Nephron progenitor cell (in vitro differentiated cells): ENCODE measurements at regions not wholly inside any gene's neighbourhood (a gene's known extent, or its start where the extent isn't known, plus 50 kb on each side); places are given as distances from the start of the nearest gene placed in this dataset.

ENCODE experiments used
- DNase-seq: peaks from one replicate; pipeline ENCODE4 v3.0.0; 2021
- H3K27ac Mint-ChIP-seq: 2 replicates; pipeline ENCODE4 v1.8.0; 2021; ENCODE audit warnings: mild to moderate bottlenecking, moderate library complexity, mixed read lengths
- H3K27me3 Mint-ChIP-seq: 2 replicates; pipeline ENCODE4 v1.8.0; 2021; ENCODE audit warnings: mild to moderate bottlenecking, low read depth, mixed read lengths; ENCODE audit not compliant: poor library complexity
- H3K36me3 Mint-ChIP-seq: 2 replicates; pipeline ENCODE4 v1.8.0; 2021; ENCODE audit warnings: low read depth, mixed read lengths
- H3K4me1 Mint-ChIP-seq: 2 replicates; pipeline ENCODE4 v1.8.0; 2021; ENCODE audit warnings: mixed read lengths
- H3K4me3 Mint-ChIP-seq: 2 replicates; pipeline ENCODE4 v1.8.0; 2021; ENCODE audit warnings: mild to moderate bottlenecking, moderate library complexity, mixed read lengths
- H3K9me3 Mint-ChIP-seq: 2 replicates; pipeline ENCODE4 v1.8.0; 2021; ENCODE audit warnings: mild to moderate bottlenecking, moderate library complexity, mixed read lengths
- CTCF ChIP-seq: fragments of 200-600 bp; sonication (generic); IDR thresholded peaks from 2 replicates; pipeline ENCODE4 v1.5.0; 2021; ENCODE audit warnings: antibody characterized with exemption

GRCh38 chr22:48936391-48936790 is 891.3 kb downstream of the BRD1 start:
- no peaks in the 10 kb centered on the region for H3K36me3 Mint-ChIP-seq
- no peak overlapping the region for H3K27ac Mint-ChIP-seq
- no peak for DNase-seq
- H3K9me3 Mint-ChIP-seq: peaks cover 39% of the 10 kb centered on the region
- TF ChIP-seq CTCF: no peak
- no peak overlapping the region for H3K4me3 Mint-ChIP-seq
- peaks cover 18% of the 10 kb centered on the region for H3K27me3 Mint-ChIP-seq
- peaks cover 4% of the 10 kb centered on the region for H3K4me1 Mint-ChIP-seq

GRCh38 chr22:48934446-48934845 is 893.2 kb downstream of the BRD1 start:
- Mint-ChIP-seq H3K4me3 (no peak overlapping the region), H3K36me3 (no peaks in the 10 kb centered on the region), H3K27me3 (peaks cover 19% of the 10 kb centered on the region), H3K4me1 (no peaks in the 10 kb centered on the region), H3K9me3 (peaks cover 39% of the 10 kb centered on the region), H3K27ac (no peak overlapping the region)
- no peak for TF ChIP-seq CTCF
- no peak for DNase-seq

GRCh38 chr22:48931452-48931851 is 896.2 kb downstream of the BRD1 start:
- Mint-ChIP-seq H3K4me1 (no peaks in the 10 kb centered on the region), H3K27ac (no peak overlapping the region), H3K36me3 (no peaks in the 10 kb centered on the region), H3K9me3 (peaks cover 33% of the 10 kb centered on the region), H3K4me3 (no peak overlapping the region), H3K27me3 (peaks cover 13% of the 10 kb centered on the region)
- no peak for TF ChIP-seq CTCF
- no peak for DNase-seq

- no peak overlapping the region for H3K27ac Mint-ChIP-seq
- no peaks in the 10 kb centered on the region for H3K36me3 Mint-ChIP-seq
- no peak for DNase-seq
- peaks cover 13% of the 10 kb centered on the region for H3K27me3 Mint-ChIP-seq
- no peak overlapping the region for H3K4me3 Mint-ChIP-seq
- TF ChIP-seq CTCF: no peak
- no peaks in the 10 kb centered on the region for H3K4me1 Mint-ChIP-seq
- peaks cover 13% of the 10 kb centered on the region for H3K9me3 Mint-ChIP-seq
These were observed 898.3 kb downstream of the BRD1 start for GRCh38 chr22:48929276-48929790.

GRCh38 chr22:48927591-48927990 is 900.1 kb downstream of the BRD1 start:
- Mint-ChIP-seq H3K9me3 (peaks cover 2% of the 10 kb centered on the region), H3K36me3 (no peaks in the 10 kb centered on the region), H3K27ac (no peak overlapping the region), H3K4me1 (no peaks in the 10 kb centered on the region), H3K4me3 (no peak overlapping the region), H3K27me3 (peaks cover 13% of the 10 kb centered on the region)
- TF ChIP-seq CTCF: no peak
- no peak for DNase-seq

- H3K27ac Mint-ChIP-seq: no peak overlapping the region
- no peaks in the 10 kb centered on the region for H3K36me3 Mint-ChIP-seq
- TF ChIP-seq CTCF: no peak
- DNase-seq: no peak
- no peak overlapping the region for H3K4me3 Mint-ChIP-seq
- no peaks in the 10 kb centered on the region for H3K9me3 Mint-ChIP-seq
- H3K27me3 Mint-ChIP-seq: peaks cover 17% of the 10 kb centered on the region
- H3K4me1 Mint-ChIP-seq: no peaks in the 10 kb centered on the region
These were observed 901.0 kb downstream of the BRD1 start for GRCh38 chr22:48926643-48927042.
